IMR-90 (cell line): ENCODE measurements at regions not wholly inside any gene's neighbourhood (a gene's known extent, or its start where the extent isn't known, plus 50 kb on each side); places are given as distances from the start of the nearest gene placed in this dataset.

Experiments used
- ATAC-seq: fragments of 200-7000 bp; cut with Tn5 transposase; 2 replicates; pipeline ENCODE4 v1.9.1; 2020; ENCODE audit warnings: low read depth, mild to moderate bottlenecking, moderate library complexity
- BruUV-seq: library from RNA; stranded (reverse); fragments of 400-500 nt; replicated peaks from 2 replicates; lab custom pipeline; 2021; lab: Mats Ljungman, UMichigan
- CTCF ChIA-PET: fragments of 300-600 bp; formaldehyde crosslinking; extraction: SDS; loops from one replicate; lab custom pipeline; 2021; ENCODE audit warnings: antibody characterized with exemption; lab: Yijun Ruan, JAX
- POLR2A ChIA-PET: fragments of 300-600 bp; sonication (Branson Sonifier 250); formaldehyde crosslinking; loops from one replicate; lab custom pipeline; 2022; ENCODE audit warnings: antibody characterized with exemption; ENCODE audit not compliant: unreplicated experiment; lab: Charles Lee
- DNase-seq: peaks from one replicate; pipeline ENCODE4 v3.0.0; 2013
- H2AFZ ChIP-seq: replicated peaks from 2 replicates; pipeline ENCODE3; 2013; ENCODE audit warnings: low read length, mild to moderate bottlenecking; ENCODE audit not compliant: poor library complexity
- H2AK5ac ChIP-seq: 2 replicates; pipeline ENCODE4 v1.6.1; 2013; ENCODE audit warnings: low read depth, low read length, inconsistent platforms
- H2AK9ac ChIP-seq: replicated peaks from 2 replicates; pipeline ENCODE3; 2013; ENCODE audit warnings: mild to moderate bottlenecking, low read depth, low read length, moderate library complexity; ENCODE audit not compliant: poor library complexity
- H2BK120ac ChIP-seq: 2 replicates; pipeline ENCODE4 v1.6.1; 2013; ENCODE audit warnings: low read depth, low read length, inconsistent platforms
- H2BK15ac ChIP-seq: 3 replicates; pipeline ENCODE4 v1.6.1; 2013; ENCODE audit warnings: low read depth, low read length, inconsistent platforms
- H2BK20ac ChIP-seq: 2 replicates; pipeline ENCODE4 v1.6.1; 2013; ENCODE audit warnings: low read depth, mild to moderate bottlenecking, inconsistent platforms, low read length, moderate library complexity
- H2BK5ac ChIP-seq: 2 replicates; pipeline ENCODE4 v1.6.1; 2013; ENCODE audit warnings: mild to moderate bottlenecking, low read depth, low read length, inconsistent platforms; ENCODE audit not compliant: poor library complexity, severe bottlenecking
- H3K14ac ChIP-seq: replicated peaks from 2 replicates; pipeline ENCODE4 v1.6.1; 2013; ENCODE audit warnings: low read depth, low read length, inconsistent platforms
- H3K18ac ChIP-seq: 2 replicates; pipeline ENCODE4 v1.6.1; 2013; ENCODE audit warnings: low read depth, low read length, control low read depth
- H3K23ac ChIP-seq: 2 replicates; pipeline ENCODE4 v1.6.1; 2013; ENCODE audit warnings: low read depth, low read length, inconsistent platforms
- H3K27ac ChIP-seq: 2 replicates; pipeline ENCODE4 v1.5.1; 2013; ENCODE audit warnings: mild to moderate bottlenecking, control low read depth, low read length; ENCODE audit not compliant: insufficient read depth
- H3K27me3 ChIP-seq: 2 replicates; pipeline ENCODE4 v1.6.1; 2013; ENCODE audit warnings: low read length; ENCODE audit not compliant: control insufficient read depth, insufficient read depth
- H3K36me3 ChIP-seq: 2 replicates; pipeline ENCODE4 v1.6.1; 2013; ENCODE audit warnings: low read length, mixed read lengths; ENCODE audit not compliant: control insufficient read depth, insufficient read depth
- H3K4ac ChIP-seq: 2 replicates; pipeline ENCODE4 v1.6.1; 2013; ENCODE audit warnings: low read depth, low read length, inconsistent platforms
- H3K4me1 ChIP-seq: 2 replicates; pipeline ENCODE4 v1.6.1; 2013; ENCODE audit warnings: low read length, mixed read lengths; ENCODE audit not compliant: control insufficient read depth, insufficient read depth
- H3K4me2 ChIP-seq: 2 replicates; pipeline ENCODE4 v1.6.1; 2013; ENCODE audit warnings: low read depth, mild to moderate bottlenecking, control low read depth, low read length, moderate library complexity
- H3K4me3 ChIP-seq: 2 replicates; pipeline ENCODE4 v1.5.1; 2013; ENCODE audit warnings: low read depth, mild to moderate bottlenecking, control low read depth, low read length, moderate library complexity; ENCODE audit not compliant: insufficient read depth
- H3K56ac ChIP-seq: 2 replicates; pipeline ENCODE4 v1.6.1; 2013; ENCODE audit warnings: low read length, inconsistent platforms; ENCODE audit not compliant: insufficient read depth; ENCODE audit errors: extremely low read depth
- H3K79me1 ChIP-seq, 2 experiments: 2 replicates each; pipeline ENCODE4 v1.6.1; 2013; ENCODE audit warnings: low read length in 2 of 2, inconsistent platforms in 1 of 2, low read depth in 1 of 2
- H3K9ac ChIP-seq: 2 replicates; pipeline ENCODE4 v1.6.1; 2013; ENCODE audit warnings: low read depth, low read length, control low read depth
- H3K9me1 ChIP-seq: 2 replicates; pipeline ENCODE4 v1.6.1; 2013; ENCODE audit warnings: low read length, inconsistent platforms; ENCODE audit not compliant: insufficient read depth
- H3K9me3 ChIP-seq: 2 replicates; pipeline ENCODE4 v1.6.1; 2013; ENCODE audit warnings: low read length; ENCODE audit not compliant: control insufficient read depth, insufficient read depth
- H4K20me1 ChIP-seq: 2 replicates; pipeline ENCODE4 v1.6.1; 2013; ENCODE audit warnings: low read length, inconsistent platforms; ENCODE audit not compliant: insufficient read depth
- H4K5ac ChIP-seq: 2 replicates; pipeline ENCODE4 v1.6.1; 2013; ENCODE audit warnings: mild to moderate bottlenecking, low read depth, low read length, control low read depth
- H4K8ac ChIP-seq, 2 experiments: 2 replicates each; pipeline ENCODE4 v1.6.1; 2013; ENCODE audit warnings: low read depth in 2 of 2, low read length in 2 of 2, control low read depth in 1 of 2, inconsistent platforms in 1 of 2
- H4K91ac ChIP-seq: 2 replicates; pipeline ENCODE4 v1.6.1; 2013; ENCODE audit warnings: low read depth, low read length, inconsistent platforms; ENCODE audit not compliant: insufficient read depth
- BHLHE40 ChIP-seq: fragments of 150-350 bp; IDR thresholded peaks from 2 replicates; pipeline ENCODE4 v1.6.1; 2016; ENCODE audit warnings: mild to moderate bottlenecking, low read depth, low read length
- CEBPB ChIP-seq: IDR thresholded peaks from 2 replicates; pipeline ENCODE4 v1.6.1; 2012; ENCODE audit warnings: low read depth, low read length, improper control_type of control experiment
- CHD1 ChIP-seq: IDR thresholded peaks from 2 replicates; pipeline ENCODE4 v1.6.1; 2012; ENCODE audit warnings: low read depth, low read length, improper control_type of control experiment
- ELK1 ChIP-seq: fragments of 150-350 bp; IDR thresholded peaks from 2 replicates; pipeline ENCODE4 v1.6.1; 2016; ENCODE audit warnings: low read depth, mild to moderate bottlenecking, low read length, moderate library complexity, borderline replicate concordance
- FOS ChIP-seq: fragments of 150-350 bp; IDR thresholded peaks from 2 replicates; pipeline ENCODE4 v1.6.1; 2016; ENCODE audit warnings: low read depth, low read length
- MAFK ChIP-seq: IDR thresholded peaks from 2 replicates; pipeline ENCODE4 v1.6.1; 2012; ENCODE audit warnings: low read depth, low read length, improper control_type of control experiment
- MAZ ChIP-seq: IDR thresholded peaks from 2 replicates; pipeline ENCODE4 v1.6.1; 2012; ENCODE audit warnings: low read depth, mild to moderate bottlenecking, low read length, improper control_type of control experiment, moderate library complexity, borderline replicate concordance
- MXI1 ChIP-seq: IDR thresholded peaks from 2 replicates; pipeline ENCODE4 v1.6.1; 2012; ENCODE audit warnings: low read depth, mild to moderate bottlenecking, low read length, moderate library complexity, borderline replicate concordance
- NFE2L2 ChIP-seq: fragments of 150-350 bp; IDR thresholded peaks from 2 replicates; pipeline ENCODE4 v1.6.1; 2016; ENCODE audit warnings: low read depth, mild to moderate bottlenecking, low read length
- POLR2A ChIP-seq: IDR thresholded peaks from 2 replicates; pipeline ENCODE4 v1.6.1; 2012; ENCODE audit warnings: mild to moderate bottlenecking, low read depth, low read length
- RAD21 ChIP-seq: IDR thresholded peaks from 2 replicates; pipeline ENCODE4 v1.6.1; 2012; ENCODE audit warnings: low read length, improper control_type of control experiment
- RCOR1 ChIP-seq: IDR thresholded peaks from 2 replicates; pipeline ENCODE4 v1.6.1; 2012; ENCODE audit warnings: mild to moderate bottlenecking, low read length, improper control_type of control experiment; ENCODE audit not compliant: insufficient replicate concordance
- RFX5 ChIP-seq: IDR thresholded peaks from 2 replicates; pipeline ENCODE4 v1.8.0; 2012; ENCODE audit warnings: low read depth, mild to moderate bottlenecking, low read length, moderate library complexity
- SMC3 ChIP-seq: fragments of 150-350 bp; IDR thresholded peaks from 2 replicates; pipeline ENCODE4 v1.6.1; 2016; ENCODE audit warnings: low read depth, mild to moderate bottlenecking, antibody characterized with exemption, low read length, moderate library complexity
- USF2 ChIP-seq: fragments of 150-350 bp; IDR thresholded peaks from 2 replicates; pipeline ENCODE4 v1.6.1; 2017; ENCODE audit warnings: mild to moderate bottlenecking, antibody characterized with exemption, low read length, low read depth
- WGBS, 2 experiments: methylation state at CpG; one replicate each; pipeline versions ENCODE4 v1.1.5 to v1.1.7; 2013; ENCODE audit warnings: missing lambda C conversion rate in 2 of 2; ENCODE audit not compliant: insufficient read length in 1 of 2; ENCODE audit errors: extremely low coverage in 2 of 2; 5-methylcytosine and 5-hydroxymethylcytosine counted together
- dilution Hi-C: fragments of 300-500 bp; cut with HindIII; formaldehyde crosslinking; loops from one replicate; pipeline ENCODE4 v1.14.3; 2018; ENCODE audit warnings: low sequenced_read_pairs; ENCODE audit not compliant: unreplicated experiment
- in situ Hi-C: fragments of 300-500 bp; cut with MboI; formaldehyde crosslinking; loops from 3 replicates; pipeline ENCODE4 v1.14.3; 2019; ENCODE audit warnings: low sequenced_read_pairs, inconsistent platforms, mixed read lengths
- intact Hi-C: fragments of 100-400 bp; cut with micrococcal nuclease; formaldehyde crosslinking; loops from 2 replicates; pipeline ENCODE4 v1.10.0; 2022
- TF ChIP-seq, protein P1 (sequence below): conservative IDR thresholded peaks from 2 replicates; pipeline ENCODE4 v1.5.1; 2012; ENCODE audit warnings: mild to moderate bottlenecking, low read depth, low read length, improper control_type of control experiment

GRCh38 chr9:81852820-81853219 lies 75.4 kb upstream of the SPATA31D4 start:
- Histone ChIP-seq H4K8ac (no peak overlapping the region), H2BK120ac (no peak overlapping the region), H3K56ac (no peak overlapping the region), H3K4me3 (no peak overlapping the region), H3K18ac (no peak overlapping the region), H4K91ac (no peak overlapping the region), H2AK5ac (no peak overlapping the region), H2BK15ac (no peak overlapping the region), H3K9me1 (no peaks in the 10 kb centered on the region; the same call in 1 of the 2 replicates), H2BK5ac (no peak overlapping the region), H3K4me1 (peaks cover 1% of the 10 kb centered on the region; the same call in 1 of the 2 replicates), H3K27me3 (no peaks in the 10 kb centered on the region), H3K27ac (no peak overlapping the region), H3K4ac (no peak overlapping the region), H3K79me1 (no peaks in the 10 kb centered on the region), H4K20me1 (no peaks in the 10 kb centered on the region), H2BK20ac (no peak overlapping the region), H2AFZ (no peak overlapping the region), H3K9ac (no peak overlapping the region), H3K23ac (no peak overlapping the region), H4K5ac (no peak overlapping the region), H3K4me2 (no peak overlapping the region), H3K9me3 (no peaks in the 10 kb centered on the region), H2AK9ac (no peak overlapping the region), H3K36me3 (no peaks in the 10 kb centered on the region), H3K14ac (no peak overlapping the region)
- no peak for ATAC-seq
- WGBS, 2 experiments, result no CpG with 5 or more reads among the region's 1 CpG
- TF ChIP-seq POLR2A, result no peak
- TF ChIP-seq, protein P1, sequence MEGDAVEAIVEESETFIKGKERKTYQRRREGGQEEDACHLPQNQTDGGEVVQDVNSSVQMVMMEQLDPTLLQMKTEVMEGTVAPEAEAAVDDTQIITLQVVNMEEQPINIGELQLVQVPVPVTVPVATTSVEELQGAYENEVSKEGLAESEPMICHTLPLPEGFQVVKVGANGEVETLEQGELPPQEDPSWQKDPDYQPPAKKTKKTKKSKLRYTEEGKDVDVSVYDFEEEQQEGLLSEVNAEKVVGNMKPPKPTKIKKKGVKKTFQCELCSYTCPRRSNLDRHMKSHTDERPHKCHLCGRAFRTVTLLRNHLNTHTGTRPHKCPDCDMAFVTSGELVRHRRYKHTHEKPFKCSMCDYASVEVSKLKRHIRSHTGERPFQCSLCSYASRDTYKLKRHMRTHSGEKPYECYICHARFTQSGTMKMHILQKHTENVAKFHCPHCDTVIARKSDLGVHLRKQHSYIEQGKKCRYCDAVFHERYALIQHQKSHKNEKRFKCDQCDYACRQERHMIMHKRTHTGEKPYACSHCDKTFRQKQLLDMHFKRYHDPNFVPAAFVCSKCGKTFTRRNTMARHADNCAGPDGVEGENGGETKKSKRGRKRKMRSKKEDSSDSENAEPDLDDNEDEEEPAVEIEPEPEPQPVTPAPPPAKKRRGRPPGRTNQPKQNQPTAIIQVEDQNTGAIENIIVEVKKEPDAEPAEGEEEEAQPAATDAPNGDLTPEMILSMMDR, result no peak
- no peak for TF ChIP-seq FOS
- no peak for TF ChIP-seq SMC3
- no peak for TF ChIP-seq RCOR1
- no peak for TF ChIP-seq MXI1
- TF ChIP-seq RFX5, result no peak
- no peak for TF ChIP-seq RAD21
- no peak for TF ChIP-seq MAZ
- no peak for TF ChIP-seq CHD1
- TF ChIP-seq ELK1, result no peak
- TF ChIP-seq USF2, result no peak
- TF ChIP-seq MAFK, result no peak
- TF ChIP-seq CEBPB, result no peak
- no peak for TF ChIP-seq NFE2L2
- no peak for TF ChIP-seq BHLHE40
- no peak for DNase-seq
- dilution Hi-C loops (no loop called here), in situ Hi-C loops (no loop called here), intact Hi-C loops (no loop called here)
- ChIA-PET CTCF (no interaction called here), POLR2A (no interaction called here)
- no TSS peak for BruUV-seq
